Neural cell (in vitro differentiated cells): ENCODE measurements at regions not wholly inside any gene's neighbourhood (a gene's known extent, or its start where the extent isn't known, plus 50 kb on each side); places are given as distances from the start of the nearest gene placed in this dataset.
"Not testable (repeated sequence)": the region's sequence is repeated elsewhere in the genome, so short reads cannot be mapped to it uniquely, and the experiment has no call there.

Source experiments
- H2AFZ ChIP-seq: fragments of 200-600, 300-800 bp; sonication (generic), shearing (Covaris generic); 2 replicates; pipeline ENCODE4 v1.6.0; 2014; ENCODE audit warnings: low read depth, mild to moderate bottlenecking, antibody characterized with exemption, low read length, moderate library complexity
- H3F3A ChIP-seq: fragments of 200-600 bp; shearing (Covaris generic); 2 replicates; pipeline ENCODE4 v1.6.1; 2016; ENCODE audit warnings: mild to moderate bottlenecking, moderate library complexity, mixed read lengths, antibody characterized with exemption, low read length; ENCODE audit not compliant: insufficient read depth, poor library complexity, severe bottlenecking
- H3K27ac ChIP-seq: fragments of 200-600, 300-800 bp; sonication (generic), shearing (Covaris generic); 2 replicates; pipeline ENCODE4 v1.5.1; 2014; ENCODE audit warnings: mild to moderate bottlenecking, low read length, moderate library complexity
- H3K27me3 ChIP-seq: fragments of 300-800, 200-600 bp; sonication (generic), shearing (Covaris generic); 2 replicates; pipeline ENCODE4 v1.6.0; 2014; ENCODE audit warnings: mild to moderate bottlenecking, low read depth, low read length, moderate library complexity; ENCODE audit not compliant: insufficient read depth
- H3K36me3 ChIP-seq: fragments of 300-800, 200-600 bp; sonication (generic), shearing (Covaris generic); 2 replicates; pipeline ENCODE4 v1.5.1; 2014; ENCODE audit warnings: mild to moderate bottlenecking, antibody characterized with exemption, low read length, moderate library complexity; ENCODE audit not compliant: insufficient read depth
- H3K4me2 ChIP-seq: fragments of 300-800, 200-600 bp; sonication (generic), shearing (Covaris generic); 2 replicates; pipeline ENCODE4 v1.6.0; 2014; ENCODE audit warnings: mild to moderate bottlenecking, low read length
- H3K4me3 ChIP-seq: fragments of 300-800, 200-600 bp; sonication (generic), shearing (Covaris generic); 2 replicates; pipeline ENCODE4 v1.5.1; 2014; ENCODE audit warnings: mild to moderate bottlenecking, low read length, moderate library complexity
- H3K79me2 ChIP-seq: fragments of 200-600 bp; shearing (Covaris generic); replicated peaks from 2 replicates; pipeline ENCODE4 v1.6.0; 2014; ENCODE audit warnings: mild to moderate bottlenecking, low read length, moderate library complexity; ENCODE audit not compliant: insufficient read depth
- H3K9ac ChIP-seq: fragments of 300-800, 200-600 bp; sonication (generic), shearing (Covaris generic); 2 replicates; pipeline ENCODE4 v1.6.1; 2016; ENCODE audit warnings: mild to moderate bottlenecking, low read length, mixed read lengths
- H3K9me2 ChIP-seq: fragments of 200-600 bp; shearing (Covaris generic); 2 replicates; pipeline ENCODE4 v1.6.1; 2016; ENCODE audit warnings: mild to moderate bottlenecking, low read length, mixed read lengths; ENCODE audit not compliant: insufficient read depth
- H3K9me3 ChIP-seq: fragments of 200-600, 300-800 bp; sonication (generic), shearing (Covaris generic); 2 replicates; pipeline ENCODE4 v1.6.1; 2016; ENCODE audit warnings: mild to moderate bottlenecking, mixed run types, low read length, moderate library complexity, mixed read lengths
- H4K20me1 ChIP-seq: fragments of 200-600 bp; shearing (Covaris generic); 2 replicates; pipeline ENCODE4 v1.6.1; 2016; ENCODE audit warnings: mild to moderate bottlenecking, mixed run types; ENCODE audit not compliant: insufficient read depth
- EP300 ChIP-seq: fragments of 450-650 bp; conservative IDR thresholded peaks from 2 replicates; pipeline ENCODE4 v1.6.1; 2014; ENCODE audit warnings: antibody characterized with exemption, mild to moderate bottlenecking, moderate library complexity; ENCODE audit not compliant: poor library complexity, severe bottlenecking
- EZH2 ChIP-seq: fragments of 200-600, 300-800 bp; shearing (Covaris generic), sonication (generic); IDR thresholded peaks from 2 replicates; pipeline ENCODE4 v1.6.1; 2014; ENCODE audit warnings: antibody characterized with exemption, low read length, borderline replicate concordance, mild to moderate bottlenecking; ENCODE audit not compliant: insufficient read depth, poor library complexity, severe bottlenecking
- MXI1 ChIP-seq: fragments of 450-650 bp; conservative IDR thresholded peaks from 2 replicates; pipeline ENCODE4 v1.6.1; 2014; ENCODE audit warnings: antibody characterized with exemption, mild to moderate bottlenecking; ENCODE audit not compliant: poor library complexity, severe bottlenecking
- POLR2AphosphoS5 ChIP-seq: IDR thresholded peaks from 2 replicates; pipeline ENCODE4 v1.6.1; 2012
- RAD21 ChIP-seq: fragments of 450-650 bp; conservative IDR thresholded peaks from 2 replicates; pipeline ENCODE4 v1.6.1; 2014; ENCODE audit warnings: antibody characterized with exemption, mild to moderate bottlenecking, moderate library complexity
- SMC3 ChIP-seq: fragments of 450-650 bp; conservative IDR thresholded peaks from 2 replicates; pipeline ENCODE4 v1.6.1; 2014; ENCODE audit warnings: antibody characterized with exemption, mild to moderate bottlenecking, moderate library complexity; ENCODE audit not compliant: poor library complexity
- TAF1 ChIP-seq: IDR thresholded peaks from 2 replicates; pipeline ENCODE4 v1.6.1; 2012; ENCODE audit warnings: low read depth
- TF ChIP-seq, protein P1 (sequence below): IDR thresholded peaks from 2 replicates; pipeline ENCODE4 v1.6.1; 2012; ENCODE audit warnings: borderline replicate concordance
- TF ChIP-seq, protein P2 (sequence below): fragments of 450-650 bp; IDR thresholded peaks from 2 replicates; pipeline ENCODE4 v1.5.1; 2014; ENCODE audit warnings: antibody characterized with exemption, mild to moderate bottlenecking, moderate library complexity; ENCODE audit not compliant: poor library complexity, severe bottlenecking

DNA sequence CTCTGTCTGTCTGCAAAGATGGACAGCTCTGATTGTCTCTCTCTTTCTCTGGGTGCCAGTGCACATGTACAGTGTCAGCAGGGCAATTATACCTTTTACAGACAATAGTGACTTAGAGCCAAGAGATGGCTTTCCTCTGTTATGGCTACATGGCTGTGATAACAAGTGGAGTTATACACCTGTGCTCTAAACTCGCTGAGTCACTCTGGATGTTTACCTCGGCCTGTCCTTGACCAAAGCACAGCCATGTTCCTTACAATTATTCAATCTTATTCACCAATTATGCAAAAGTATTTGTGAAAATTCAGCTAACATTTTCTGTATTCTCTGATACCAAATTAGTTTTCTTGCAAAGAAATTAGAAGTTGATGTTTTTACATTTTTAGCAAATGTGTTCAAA, 475.5 kb upstream of the CCDC196 start:
- no peaks in the 10 kb centered on the region for H3K9me3 ChIP-seq
- H3K9ac ChIP-seq, result no peak overlapping the region
- H3K4me3 ChIP-seq, result no peak overlapping the region
- no peak overlapping the region for H2AFZ ChIP-seq
- no peak overlapping the region for H3K27ac ChIP-seq
- H3K27me3 ChIP-seq, result no peaks in the 10 kb centered on the region
- no peak overlapping the region for H3K4me2 ChIP-seq
- TF ChIP-seq, protein P1, sequence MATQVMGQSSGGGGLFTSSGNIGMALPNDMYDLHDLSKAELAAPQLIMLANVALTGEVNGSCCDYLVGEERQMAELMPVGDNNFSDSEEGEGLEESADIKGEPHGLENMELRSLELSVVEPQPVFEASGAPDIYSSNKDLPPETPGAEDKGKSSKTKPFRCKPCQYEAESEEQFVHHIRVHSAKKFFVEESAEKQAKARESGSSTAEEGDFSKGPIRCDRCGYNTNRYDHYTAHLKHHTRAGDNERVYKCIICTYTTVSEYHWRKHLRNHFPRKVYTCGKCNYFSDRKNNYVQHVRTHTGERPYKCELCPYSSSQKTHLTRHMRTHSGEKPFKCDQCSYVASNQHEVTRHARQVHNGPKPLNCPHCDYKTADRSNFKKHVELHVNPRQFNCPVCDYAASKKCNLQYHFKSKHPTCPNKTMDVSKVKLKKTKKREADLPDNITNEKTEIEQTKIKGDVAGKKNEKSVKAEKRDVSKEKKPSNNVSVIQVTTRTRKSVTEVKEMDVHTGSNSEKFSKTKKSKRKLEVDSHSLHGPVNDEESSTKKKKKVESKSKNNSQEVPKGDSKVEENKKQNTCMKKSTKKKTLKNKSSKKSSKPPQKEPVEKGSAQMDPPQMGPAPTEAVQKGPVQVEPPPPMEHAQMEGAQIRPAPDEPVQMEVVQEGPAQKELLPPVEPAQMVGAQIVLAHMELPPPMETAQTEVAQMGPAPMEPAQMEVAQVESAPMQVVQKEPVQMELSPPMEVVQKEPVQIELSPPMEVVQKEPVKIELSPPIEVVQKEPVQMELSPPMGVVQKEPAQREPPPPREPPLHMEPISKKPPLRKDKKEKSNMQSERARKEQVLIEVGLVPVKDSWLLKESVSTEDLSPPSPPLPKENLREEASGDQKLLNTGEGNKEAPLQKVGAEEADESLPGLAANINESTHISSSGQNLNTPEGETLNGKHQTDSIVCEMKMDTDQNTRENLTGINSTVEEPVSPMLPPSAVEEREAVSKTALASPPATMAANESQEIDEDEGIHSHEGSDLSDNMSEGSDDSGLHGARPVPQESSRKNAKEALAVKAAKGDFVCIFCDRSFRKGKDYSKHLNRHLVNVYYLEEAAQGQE, result no peak
- TF ChIP-seq TAF1 (no peak), SMC3 (no peak), MXI1 (no peak), POLR2AphosphoS5 (no peak), RAD21 (no peak), EZH2 (no peak), EP300 (no peak)
- TF ChIP-seq, protein P2, sequence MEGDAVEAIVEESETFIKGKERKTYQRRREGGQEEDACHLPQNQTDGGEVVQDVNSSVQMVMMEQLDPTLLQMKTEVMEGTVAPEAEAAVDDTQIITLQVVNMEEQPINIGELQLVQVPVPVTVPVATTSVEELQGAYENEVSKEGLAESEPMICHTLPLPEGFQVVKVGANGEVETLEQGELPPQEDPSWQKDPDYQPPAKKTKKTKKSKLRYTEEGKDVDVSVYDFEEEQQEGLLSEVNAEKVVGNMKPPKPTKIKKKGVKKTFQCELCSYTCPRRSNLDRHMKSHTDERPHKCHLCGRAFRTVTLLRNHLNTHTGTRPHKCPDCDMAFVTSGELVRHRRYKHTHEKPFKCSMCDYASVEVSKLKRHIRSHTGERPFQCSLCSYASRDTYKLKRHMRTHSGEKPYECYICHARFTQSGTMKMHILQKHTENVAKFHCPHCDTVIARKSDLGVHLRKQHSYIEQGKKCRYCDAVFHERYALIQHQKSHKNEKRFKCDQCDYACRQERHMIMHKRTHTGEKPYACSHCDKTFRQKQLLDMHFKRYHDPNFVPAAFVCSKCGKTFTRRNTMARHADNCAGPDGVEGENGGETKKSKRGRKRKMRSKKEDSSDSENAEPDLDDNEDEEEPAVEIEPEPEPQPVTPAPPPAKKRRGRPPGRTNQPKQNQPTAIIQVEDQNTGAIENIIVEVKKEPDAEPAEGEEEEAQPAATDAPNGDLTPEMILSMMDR, result no peak
- no peaks in the 10 kb centered on the region for H3K36me3 ChIP-seq
- H3K9me2 ChIP-seq, result no peaks in the 10 kb centered on the region
- no peaks in the 10 kb centered on the region for H3K79me2 ChIP-seq
- H3F3A ChIP-seq, result no peaks in the 10 kb centered on the region
- no peaks in the 10 kb centered on the region for H4K20me1 ChIP-seq

DNA sequence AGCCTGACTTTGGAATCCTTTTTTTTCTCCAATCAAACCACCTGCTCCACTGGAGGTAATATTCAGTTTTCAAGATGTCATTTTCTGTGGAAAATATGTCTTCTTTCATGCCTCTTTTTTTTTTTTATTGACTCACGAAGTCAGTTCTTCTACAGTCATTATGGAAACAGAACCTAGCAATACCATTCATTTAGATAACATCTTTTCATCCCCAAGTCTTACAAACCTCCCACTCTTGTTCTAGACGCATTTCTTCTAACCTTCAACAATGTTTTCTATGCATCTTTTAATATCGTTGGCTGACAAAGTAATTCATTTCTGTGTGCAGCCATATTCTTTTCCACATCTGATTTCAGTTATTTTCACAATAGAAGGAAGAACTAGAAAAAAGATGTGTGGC, 474.3 kb upstream of the CCDC196 start:
- Histone ChIP-seq H3K9me3 (no peaks in the 10 kb centered on the region), H3K9me2 (no peaks in the 10 kb centered on the region), H4K20me1 (no peaks in the 10 kb centered on the region), H3K27me3 (no peaks in the 10 kb centered on the region), H3K9ac (no peak overlapping the region), H3K79me2 (no peaks in the 10 kb centered on the region), H3K36me3 (no peaks in the 10 kb centered on the region), H3K4me3 (no peak overlapping the region), H3F3A (no peaks in the 10 kb centered on the region), H3K27ac (no peak overlapping the region), H2AFZ (no peak overlapping the region), H3K4me2 (no peak overlapping the region)
- TF ChIP-seq POLR2AphosphoS5 (no peak), RAD21 (no peak), SMC3 (no peak)
- TF ChIP-seq, protein P1, result no peak

DNA sequence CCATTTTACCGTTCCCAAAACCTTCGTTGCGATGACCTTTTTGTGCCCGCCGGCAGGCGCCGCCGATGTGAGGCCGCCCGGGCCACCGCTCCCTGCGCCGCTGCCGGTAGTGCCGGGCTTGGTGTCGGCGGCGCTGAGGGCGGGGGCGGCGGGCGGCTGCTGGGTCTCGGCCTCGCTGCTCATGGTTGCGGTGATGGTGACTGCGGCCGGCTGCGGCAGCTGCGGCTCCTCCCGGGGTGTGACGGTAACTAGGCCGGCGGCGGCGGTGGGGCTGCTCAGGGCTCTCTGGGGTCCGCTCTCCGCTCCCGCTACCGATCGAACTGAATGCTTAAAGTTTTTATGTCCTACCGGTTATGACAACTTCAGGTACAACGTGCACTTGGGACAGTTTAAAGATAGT, 472.6 kb upstream of the CCDC196 start:
- not testable (repeated sequence) for H3F3A ChIP-seq, H3K4me3 ChIP-seq, H3K9ac ChIP-seq, H3K9me2 ChIP-seq, H3K36me3 ChIP-seq, H2AFZ ChIP-seq, H3K27me3 ChIP-seq, H4K20me1 ChIP-seq, H3K27ac ChIP-seq, H3K9me3 ChIP-seq, H3K79me2 ChIP-seq, H3K4me2 ChIP-seq
